Aorta (tissue), 5 donors: ENCODE measurements at regions not wholly inside any gene's neighbourhood (a gene's known extent, or its start where the extent isn't known, plus 50 kb on each side); places are given as distances from the start of the nearest gene placed in this dataset.
"Not testable (repeated sequence)": the region's sequence is repeated elsewhere in the genome, so short reads cannot be mapped to it uniquely, and the experiment has no call there.

Experiments
- ATAC-seq: fragments of 200-7000 bp; cut with Tn5 transposase; one replicate; pipeline ENCODE4 v1.9.1; 2022; ENCODE audit warnings: moderate library complexity; ENCODE audit not compliant: low FRiP score
- DNase-seq, 2 donors: peaks; one replicate each; pipeline ENCODE4 v3.0.0-alpha.2; 2020
- H3K27ac ChIP-seq, 2 donors: one replicate each; pipeline ENCODE4 v1.5.1; 2013; ENCODE audit warnings: low read length in 2 of 2, mild to moderate bottlenecking in 2 of 2, moderate library complexity in 2 of 2, control low read depth in 1 of 2, inconsistent platforms in 1 of 2, low read depth in 1 of 2
- H3K27me3 ChIP-seq, 2 donors: one replicate each; pipeline ENCODE4 v1.6.1; 2013; ENCODE audit warnings: control low read depth in 1 of 2, low read length in 1 of 2, mild to moderate bottlenecking in 1 of 2, moderate library complexity in 1 of 2; ENCODE audit not compliant: insufficient read depth in 2 of 2, control insufficient read depth in 1 of 2
- H3K36me3 ChIP-seq, 2 donors: one replicate each; pipeline ENCODE4 v1.6.1; 2013; ENCODE audit warnings: control low read depth in 1 of 2, low read length in 1 of 2, mild to moderate bottlenecking in 1 of 2; ENCODE audit not compliant: insufficient read depth in 2 of 2, control insufficient read depth in 1 of 2
- H3K4me1 ChIP-seq, 2 donors: one replicate each; pipeline ENCODE4 v1.6.1; 2013; ENCODE audit warnings: low read length in 2 of 2, control low read depth in 1 of 2, mild to moderate bottlenecking in 1 of 2, moderate library complexity in 1 of 2; ENCODE audit not compliant: insufficient read depth in 2 of 2, control insufficient read depth in 1 of 2
- H3K4me3 ChIP-seq, 2 donors: one replicate each; pipeline ENCODE4 v1.5.1; 2013; ENCODE audit warnings: low read length in 2 of 2, control low read depth in 1 of 2, mild to moderate bottlenecking in 1 of 2
- H3K9me3 ChIP-seq: one replicate; pipeline ENCODE4 v1.6.1; 2013; ENCODE audit warnings: mild to moderate bottlenecking, low read length; ENCODE audit not compliant: control insufficient read depth
- WGBS, 2 donors: extraction: QIAGEN DNeasy Blood & Tissue Kit; methylation state at CpG; one replicate each; pipeline ENCODE4 v1.1.7; 2013; 5-methylcytosine and 5-hydroxymethylcytosine counted together
- intact Hi-C, 2 donors: fragments of 100-400 bp; cut with DNase I; formaldehyde crosslinking; loops; one replicate each; pipeline versions ENCODE4 v1.14.2 to v1.15.0; 2022
- donor health status: healthy with polysubstance abuse.
- donor health status: Bipolar disorder and iron deficiency.
- donor health status: DM: no; HTN: no; CAD: no.
- donor health status: DM: no; HTN: no; CAD: no.
- donor health status: DM: yes; HTN: yes; CAD: no.

DNA sequence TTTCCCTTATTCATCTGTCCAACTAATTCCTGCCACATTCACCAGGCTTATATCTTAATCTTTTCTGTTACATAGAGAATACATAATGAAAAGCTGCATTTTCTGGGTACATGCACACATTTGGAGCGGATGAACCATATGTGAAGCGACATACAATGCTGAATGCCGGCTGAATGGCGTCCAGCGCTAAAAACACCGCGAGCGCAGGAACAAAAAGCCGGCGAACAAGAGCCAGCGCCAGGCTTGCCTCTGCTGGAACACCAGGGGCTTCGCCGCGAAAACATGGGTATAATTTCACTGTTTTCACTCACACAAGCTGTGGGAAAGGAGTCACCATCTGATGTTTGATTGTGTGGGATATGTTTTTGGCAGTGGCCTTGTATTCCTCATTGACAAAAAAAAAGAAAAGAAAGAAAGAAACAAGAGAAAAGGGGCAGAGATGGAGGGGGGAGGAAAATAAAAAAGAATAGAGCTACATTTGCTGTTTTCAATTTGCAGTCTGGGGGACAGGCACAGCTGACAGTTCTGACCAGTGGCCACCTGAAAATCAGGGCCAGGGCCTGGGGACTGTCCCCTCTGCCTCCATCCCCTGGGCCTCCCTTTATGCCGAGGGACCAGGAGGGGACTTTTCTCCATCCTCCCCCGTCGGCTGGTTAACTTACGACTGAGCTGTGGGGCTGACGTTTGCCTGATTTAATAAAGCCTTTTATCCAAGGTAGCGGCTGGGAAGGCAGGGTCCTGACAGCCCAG is 70.2 kb upstream of the OLIG2 start:
- 38 to 51% methylated on average over 20 of the region's 20 CpGs for WGBS, 2 donors
- Histone ChIP-seq H3K27me3 (peaks cover 0 to 3% of the 10 kb centered on the region in 2 donors), H3K4me1 (no peaks in the 10 kb centered on the region), H3K9me3 (no peaks in the 10 kb centered on the region), H3K36me3 (no peaks in the 10 kb centered on the region), H3K4me3 (no peak overlapping the region), H3K27ac (no peak overlapping the region)
- no peak for DNase-seq
- ATAC-seq, result no peak
- intact Hi-C loops, result no loop called here

DNA sequence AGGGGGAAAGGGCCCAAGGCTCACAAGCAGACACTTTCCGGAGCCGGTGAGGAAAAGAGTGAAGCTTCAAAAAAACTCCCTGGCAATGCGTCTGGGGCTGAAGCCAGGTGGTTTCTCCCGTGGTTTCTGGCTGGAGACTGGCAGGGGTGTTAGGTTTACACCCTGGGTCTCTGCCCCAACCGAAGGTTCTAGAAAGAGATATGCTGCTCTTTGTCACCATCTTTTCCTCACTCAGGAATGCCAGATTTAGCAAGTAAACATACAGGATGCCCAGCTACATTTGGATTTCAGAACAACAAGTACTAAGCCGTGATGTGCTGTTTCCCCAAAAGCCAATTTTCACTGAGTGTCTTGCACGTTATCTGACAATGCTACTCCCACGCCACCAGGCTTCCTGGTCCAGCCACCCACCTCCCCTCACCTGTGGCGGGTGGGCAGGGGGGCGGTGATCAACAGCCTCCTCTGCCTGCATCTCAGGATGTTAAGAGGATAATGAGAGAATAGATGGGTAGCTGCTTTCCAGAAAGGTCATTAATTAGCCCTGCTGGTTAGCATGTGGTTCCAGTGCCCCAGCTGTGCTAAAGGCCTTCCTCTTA is 69.6 kb upstream of the OLIG2 start:
- no peaks in the 10 kb centered on the region for H3K9me3 ChIP-seq
- intact Hi-C loops, result no loop called here

DNA sequence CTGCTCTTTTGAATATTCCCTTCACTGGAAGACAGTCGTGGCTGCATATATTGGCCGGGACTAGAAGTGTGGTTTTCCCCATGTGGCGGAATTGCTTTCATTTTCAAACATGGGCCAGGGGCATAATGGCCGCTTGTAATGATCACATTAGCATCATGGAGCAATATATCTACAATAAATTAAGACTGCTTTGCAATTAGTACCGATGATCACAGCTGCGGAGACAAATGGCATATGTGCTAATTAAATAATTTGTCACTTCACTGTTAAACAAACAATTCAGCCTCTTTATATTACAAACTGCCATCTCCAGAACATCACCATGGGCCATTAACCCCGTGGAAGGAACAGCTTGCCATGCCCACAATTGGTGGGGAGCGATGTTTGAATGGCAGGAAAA is 68.2 kb upstream of the OLIG2 start:
- H3K9me3 ChIP-seq, result peaks cover 2% of the 10 kb centered on the region
- H3K4me1 ChIP-seq, result no peaks in the 10 kb centered on the region
- DNase-seq, result no peak
- no peaks in the 10 kb centered on the region for H3K36me3 ChIP-seq
- peaks cover 0 to 5% of the 10 kb centered on the region in 2 donors for H3K27me3 ChIP-seq
- ATAC-seq, result no peak
- 58 to 66% methylated on average over 8 of the region's 8 CpGs for WGBS, 2 donors
- intact Hi-C loops, result no loop called here
- H3K4me3 ChIP-seq, result no peak overlapping the region
- no peak overlapping the region for H3K27ac ChIP-seq

More for the DNA sequence above, 69.6 kb upstream of the OLIG2 start:
- ATAC-seq (no peak), DNase-seq (no peak)
- Histone ChIP-seq H3K27ac (no peak overlapping the region), H3K4me3 (no peak overlapping the region), H3K36me3 (no peaks in the 10 kb centered on the region), H3K27me3 (peaks cover 0 to 3% of the 10 kb centered on the region in 2 donors), H3K4me1 (no peaks in the 10 kb centered on the region)
- 44 to 46% methylated on average over 10 of the region's 10 CpGs for WGBS, 2 donors

GRCh38 chr21:32958288-32959002 is 67.3 kb upstream of the OLIG2 start:
- Histone ChIP-seq H3K4me3 (no peak overlapping the region), H3K4me1 (no peaks in the 10 kb centered on the region), H3K27ac (no peak overlapping the region), H3K9me3 (peaks cover 2% of the 10 kb centered on the region), H3K36me3 (no peaks in the 10 kb centered on the region), H3K27me3 (peaks cover 0 to 5% of the 10 kb centered on the region in 2 donors)
- ATAC-seq, result no peak
- 70 to 74% methylated on average over 6 of the region's 6 CpGs for WGBS, 2 donors
- intact Hi-C loops, result no loop called here
- no peak for DNase-seq

DNA sequence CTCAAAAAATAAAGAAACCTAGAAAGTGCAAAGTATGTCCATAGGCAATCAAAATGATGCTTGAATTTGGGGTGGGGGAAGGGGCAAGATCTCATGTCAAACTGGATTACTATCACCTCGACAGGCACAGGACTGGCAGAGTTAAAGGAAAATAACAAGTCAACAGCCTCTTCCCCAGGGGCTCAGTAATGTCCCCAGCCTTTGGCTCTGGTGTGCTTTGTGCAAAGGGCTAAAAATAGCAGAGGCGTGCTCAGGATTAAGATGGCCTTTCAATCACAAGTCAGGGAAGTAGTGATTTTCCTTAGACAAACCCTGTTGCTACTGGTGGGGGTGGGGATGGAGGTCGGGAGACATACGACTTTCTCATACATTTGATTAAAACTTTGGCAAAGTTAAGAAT is 63.5 kb upstream of the OLIG2 start:
- 19 to 23% methylated on average over 4 of the region's 4 CpGs for WGBS, 2 donors
- DNase-seq, result no peak
- Histone ChIP-seq H3K4me1 (no peaks in the 10 kb centered on the region), H3K9me3 (peaks cover 2% of the 10 kb centered on the region), H3K27ac (no peak overlapping the region), H3K27me3 (peaks cover 0 to 5% of the 10 kb centered on the region in 2 donors), H3K36me3 (no peaks in the 10 kb centered on the region), H3K4me3 (no peak overlapping the region)
- no peak for ATAC-seq
- intact Hi-C loops, result no loop called here

DNA sequence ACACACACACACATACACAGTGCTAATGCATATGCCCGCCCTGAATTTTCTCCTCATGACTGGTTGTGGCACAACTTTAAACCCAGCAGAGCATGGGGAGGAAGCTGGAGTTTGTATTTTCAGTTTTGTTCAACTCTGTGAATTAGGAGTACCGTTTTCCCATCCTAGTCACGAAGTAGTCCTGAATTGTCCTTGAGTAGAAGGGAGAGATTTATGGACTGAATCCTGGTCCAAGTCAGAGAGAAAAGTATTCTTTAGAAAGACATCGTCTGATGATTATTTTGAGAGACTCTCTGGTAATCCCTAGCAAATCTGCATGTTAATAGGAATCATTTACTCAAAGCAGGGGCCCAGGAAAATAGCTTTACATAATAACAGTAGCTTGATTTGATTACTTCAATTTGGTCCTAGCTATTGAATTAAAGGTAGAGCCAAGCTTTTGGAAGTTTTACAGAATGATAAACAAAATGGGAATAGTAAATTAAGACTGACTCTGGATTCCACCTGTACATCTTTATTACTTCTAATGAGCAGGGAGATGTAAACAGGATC is 60.5 kb upstream of the OLIG2 start:
- ATAC-seq (no peak), DNase-seq (no peak)
- no peak overlapping the region for H3K4me3 ChIP-seq
- peaks cover 2% of the 10 kb centered on the region for H3K9me3 ChIP-seq
- H3K27me3 ChIP-seq, result peaks cover 0 to 2% of the 10 kb centered on the region in 2 donors
- H3K36me3 ChIP-seq, result no peaks in the 10 kb centered on the region
- no peak overlapping the region for H3K27ac ChIP-seq
- intact Hi-C loops, result no loop called here
- no peaks in the 10 kb centered on the region for H3K4me1 ChIP-seq
- 28 to 41% methylated on average over 4 of the region's 4 CpGs for WGBS, 2 donors

- H3K27me3 ChIP-seq, result peaks cover 0 to 2% of the 10 kb centered on the region in 2 donors
Observed at GRCh38 chr21:32966120-32966519, 59.6 kb upstream of the OLIG2 start.

DNA sequence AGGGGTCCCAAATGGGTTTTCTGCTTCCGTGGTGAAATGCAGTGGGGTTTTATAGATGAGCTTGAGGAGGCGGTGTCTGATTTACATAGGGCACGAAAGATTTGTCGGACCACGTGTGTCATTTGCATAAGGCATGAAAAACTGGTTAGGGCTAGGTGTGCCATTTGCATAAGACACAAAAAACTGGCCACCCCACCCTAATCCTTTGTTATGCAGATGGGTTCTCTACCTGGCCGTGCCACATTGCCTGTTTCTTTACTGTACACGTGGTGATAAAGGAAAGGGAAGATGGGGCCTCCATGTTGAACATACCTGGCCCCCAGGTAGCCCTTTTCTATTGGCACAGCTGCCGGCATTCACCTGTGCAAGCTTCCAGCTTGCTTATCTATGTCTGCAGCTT is 57.6 kb upstream of the OLIG2 start:
- H3K27ac ChIP-seq, H3K27me3 ChIP-seq, DNase-seq, H3K4me3 ChIP-seq, H3K9me3 ChIP-seq, H3K4me1 ChIP-seq, intact Hi-C loops, H3K36me3 ChIP-seq, ATAC-seq: not testable (repeated sequence)
- WGBS, 2 donors, result 65 to 78% methylated on average over 8 of the region's 8 CpGs

More at GRCh38 chr21:32966120-32966519, 59.6 kb upstream of the OLIG2 start:
- Histone ChIP-seq H3K9me3 (peaks cover 2% of the 10 kb centered on the region), H3K4me3 (no peak overlapping the region), H3K27ac (no peak overlapping the region), H3K4me1 (no peaks in the 10 kb centered on the region), H3K36me3 (no peaks in the 10 kb centered on the region)
- no peak for ATAC-seq
- DNase-seq, result no peak
- WGBS, 2 donors, result 81 to 83% methylated on average over 7 of the region's 7 CpGs
- intact Hi-C loops, result no loop called here
